OCI-LY7 (cell line): ENCODE measurements at regions not wholly inside any gene's neighbourhood (a gene's known extent, or its start where the extent isn't known, plus 50 kb on each side); places are given as distances from the start of the nearest gene placed in this dataset.

Experiments
- BruUV-seq: library from RNA; stranded (reverse); fragments of 400-500 nt; replicated peaks from 2 replicates; lab custom pipeline; 2021; lab: Mats Ljungman, UMichigan
- CTCF ChIA-PET: fragments of 300-600 bp; sonication (Branson Sonifier 250); formaldehyde crosslinking; loops from one replicate; lab custom pipeline; 2022; ENCODE audit warnings: antibody characterized with exemption; ENCODE audit not compliant: unreplicated experiment; lab: Charles Lee
- POLR2A ChIA-PET: fragments of 300-600 bp; sonication (Branson Sonifier 250); formaldehyde crosslinking; loops from one replicate; lab custom pipeline; 2022; ENCODE audit warnings: antibody characterized with exemption; lab: Charles Lee
- DNase-seq: peaks from one replicate; pipeline ENCODE4 v3.0.0-alpha.2; 2015; ENCODE audit warnings: low spot score
- H2AFZ ChIP-seq: fragments of 200-600 bp; sonication (generic), shearing (Covaris generic); 2 replicates; pipeline ENCODE4 v1.6.1; 2014; ENCODE audit warnings: mild to moderate bottlenecking, antibody characterized with exemption, low read length, moderate library complexity
- H3K27ac ChIP-seq: fragments of 200-600 bp; sonication (generic); 2 replicates; pipeline ENCODE4 v1.5.1; 2014; ENCODE audit warnings: mixed run types, low read depth, mild to moderate bottlenecking, moderate library complexity, low read length, inconsistent platforms; ENCODE audit not compliant: poor library complexity, severe bottlenecking
- H3K36me3 ChIP-seq: fragments of 200-600 bp; sonication (generic); 2 replicates; pipeline ENCODE4 v1.6.1; 2014; ENCODE audit warnings: mild to moderate bottlenecking, antibody characterized with exemption, low read length, moderate library complexity, mixed read lengths; ENCODE audit not compliant: insufficient read depth
- H3K4me1 ChIP-seq: fragments of 200-600 bp; sonication (generic); 2 replicates; pipeline ENCODE4 v1.5.1; 2014; ENCODE audit warnings: mild to moderate bottlenecking, low read length; ENCODE audit not compliant: insufficient read depth, poor library complexity, severe bottlenecking
- H3K4me2 ChIP-seq: fragments of 200-600 bp; sonication (generic); 2 replicates; pipeline ENCODE4 v1.6.1; 2014; ENCODE audit warnings: mild to moderate bottlenecking, low read length
- H3K4me3 ChIP-seq: fragments of 200-600 bp; sonication (generic); 2 replicates; pipeline ENCODE4 v1.5.1; 2014; ENCODE audit warnings: mild to moderate bottlenecking, low read depth, low read length; ENCODE audit not compliant: poor library complexity, severe bottlenecking
- H3K79me2 ChIP-seq: fragments of 200-600 bp; sonication (generic); 2 replicates; pipeline ENCODE4 v1.6.1; 2016; ENCODE audit warnings: low read depth, mild to moderate bottlenecking, low read length, moderate library complexity, mixed read lengths; ENCODE audit not compliant: insufficient read depth
- H3K9me2 ChIP-seq: fragments of 200-600 bp; sonication (generic); 2 replicates; pipeline ENCODE4 v1.6.1; 2016; ENCODE audit warnings: mild to moderate bottlenecking, low read length, mixed read lengths; ENCODE audit not compliant: insufficient read depth
- H3K9me3 ChIP-seq: fragments of 200-600 bp; sonication (generic); 2 replicates; pipeline ENCODE4 v1.6.1; 2014; ENCODE audit warnings: mild to moderate bottlenecking, mixed run types, low read length, mixed read lengths
- H4K20me1 ChIP-seq: fragments of 200-600 bp; sonication (generic); 2 replicates; pipeline ENCODE4 v1.6.1; 2014; ENCODE audit warnings: mild to moderate bottlenecking, antibody characterized with exemption, low read length, moderate library complexity, mixed read lengths; ENCODE audit not compliant: insufficient read depth
- EZH2phosphoT487 ChIP-seq: fragments of 200-600 bp; sonication (generic); IDR thresholded peaks from 2 replicates; pipeline ENCODE4 v1.6.1; 2018; ENCODE audit warnings: low read depth, borderline replicate concordance, mild to moderate bottlenecking, mixed run types, antibody characterized with exemption, low read length, moderate library complexity, mixed read lengths
- intact Hi-C: fragments of 100-400 bp; cut with micrococcal nuclease; formaldehyde crosslinking; loops from one replicate; pipeline ENCODE4 v1.10.0; 2022; ENCODE audit not compliant: unreplicated experiment
- TF ChIP-seq, protein P1 (sequence below): fragments of 200-600 bp; sonication (generic); conservative IDR thresholded peaks from 2 replicates; pipeline ENCODE4 v1.5.1; 2014; ENCODE audit warnings: mild to moderate bottlenecking, antibody characterized with exemption, low read length, moderate library complexity, mixed read lengths

DNA sequence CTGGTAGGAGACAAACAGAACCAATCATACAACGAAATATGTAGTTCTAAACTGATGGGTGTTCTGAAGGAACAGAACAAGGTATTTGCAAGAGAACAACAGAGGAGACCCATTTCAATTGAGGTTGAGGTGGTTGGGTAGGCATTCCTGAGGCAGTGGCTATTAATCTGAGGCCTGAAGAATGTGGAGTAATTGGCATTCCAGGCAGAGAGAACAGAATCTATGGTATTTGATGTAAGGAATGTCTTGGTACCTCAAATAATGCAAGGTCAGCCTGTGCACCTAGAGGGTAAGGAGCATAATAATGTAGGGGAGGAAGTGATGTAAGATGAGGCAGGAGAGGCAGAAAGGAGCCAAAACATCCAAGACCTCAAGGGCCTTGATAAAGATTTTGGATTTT, 109.5 kb upstream of the TEX13C start:
- Histone ChIP-seq H3K27ac (no peak overlapping the region), H3K79me2 (no peaks in the 10 kb centered on the region), H4K20me1 (no peaks in the 10 kb centered on the region), H3K4me1 (no peaks in the 10 kb centered on the region), H3K9me3 (no peaks in the 10 kb centered on the region), H3K4me3 (no peak overlapping the region), H2AFZ (no peak overlapping the region), H3K4me2 (no peak overlapping the region), H3K9me2 (no peaks in the 10 kb centered on the region), H3K36me3 (no peaks in the 10 kb centered on the region)
- TF ChIP-seq EZH2phosphoT487 = no peak
- POLR2A ChIA-PET = no interaction called here
- intact Hi-C loops = no loop called here
- DNase-seq = no peak
- CTCF ChIA-PET = no interaction called here
- BruUV-seq = no TSS peak

DNA sequence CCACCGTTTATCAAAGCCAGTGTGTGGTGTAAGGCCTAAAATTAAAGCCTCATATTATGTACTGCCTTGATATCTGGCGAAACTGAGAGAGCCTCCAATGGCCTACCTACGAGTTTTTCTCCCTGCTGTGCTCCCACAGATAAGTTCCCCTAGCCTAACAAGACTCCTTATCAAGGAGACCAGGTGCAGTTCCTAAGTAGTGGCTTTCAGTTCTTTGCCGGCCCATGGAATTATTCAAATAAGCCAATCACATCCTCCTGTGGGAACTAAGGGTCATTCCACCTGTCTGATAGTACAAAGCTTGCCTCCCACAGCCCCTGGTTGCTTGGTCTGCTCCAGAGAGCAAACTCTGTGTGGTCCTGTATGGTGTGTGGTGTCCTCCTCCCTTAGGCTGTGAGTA, 99.8 kb upstream of the TEX13C start:
- no peaks in the 10 kb centered on the region for H3K79me2 ChIP-seq
- no peaks in the 10 kb centered on the region for H3K4me1 ChIP-seq
- no TSS peak for BruUV-seq
- TF ChIP-seq EZH2phosphoT487 = no peak
- TF ChIP-seq, protein P1, sequence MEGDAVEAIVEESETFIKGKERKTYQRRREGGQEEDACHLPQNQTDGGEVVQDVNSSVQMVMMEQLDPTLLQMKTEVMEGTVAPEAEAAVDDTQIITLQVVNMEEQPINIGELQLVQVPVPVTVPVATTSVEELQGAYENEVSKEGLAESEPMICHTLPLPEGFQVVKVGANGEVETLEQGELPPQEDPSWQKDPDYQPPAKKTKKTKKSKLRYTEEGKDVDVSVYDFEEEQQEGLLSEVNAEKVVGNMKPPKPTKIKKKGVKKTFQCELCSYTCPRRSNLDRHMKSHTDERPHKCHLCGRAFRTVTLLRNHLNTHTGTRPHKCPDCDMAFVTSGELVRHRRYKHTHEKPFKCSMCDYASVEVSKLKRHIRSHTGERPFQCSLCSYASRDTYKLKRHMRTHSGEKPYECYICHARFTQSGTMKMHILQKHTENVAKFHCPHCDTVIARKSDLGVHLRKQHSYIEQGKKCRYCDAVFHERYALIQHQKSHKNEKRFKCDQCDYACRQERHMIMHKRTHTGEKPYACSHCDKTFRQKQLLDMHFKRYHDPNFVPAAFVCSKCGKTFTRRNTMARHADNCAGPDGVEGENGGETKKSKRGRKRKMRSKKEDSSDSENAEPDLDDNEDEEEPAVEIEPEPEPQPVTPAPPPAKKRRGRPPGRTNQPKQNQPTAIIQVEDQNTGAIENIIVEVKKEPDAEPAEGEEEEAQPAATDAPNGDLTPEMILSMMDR = no peak
- H4K20me1 ChIP-seq = no peaks in the 10 kb centered on the region
- intact Hi-C loops = no loop called here
- H3K4me2 ChIP-seq = no peak overlapping the region
- H3K27ac ChIP-seq = no peak overlapping the region
- ChIA-PET CTCF (no interaction called here), POLR2A (no interaction called here)
- no peaks in the 10 kb centered on the region for H3K9me3 ChIP-seq
- H3K36me3 ChIP-seq = no peaks in the 10 kb centered on the region
- H2AFZ ChIP-seq = no peak overlapping the region
- H3K4me3 ChIP-seq = no peak overlapping the region
- DNase-seq = no peak
- no peaks in the 10 kb centered on the region for H3K9me2 ChIP-seq

DNA sequence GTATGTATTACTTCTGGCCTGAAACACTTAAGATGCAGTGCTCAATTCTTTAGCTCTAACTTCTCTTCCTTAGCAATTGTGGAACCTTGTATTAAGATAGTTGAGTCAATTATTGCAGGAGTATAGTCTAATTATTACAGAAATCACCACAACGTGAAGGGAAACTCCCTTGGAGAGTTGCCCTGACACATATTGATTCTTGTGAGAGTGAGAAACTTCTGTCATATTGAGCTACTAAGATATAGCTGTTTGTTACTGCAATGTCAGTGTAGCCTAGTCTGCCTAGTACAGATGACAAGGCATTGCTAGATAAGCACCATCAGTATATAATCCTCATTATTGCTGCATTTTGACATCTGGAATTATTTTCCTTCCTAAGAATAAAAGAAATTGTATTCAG, 82.7 kb upstream of the TEX13C start:
- BruUV-seq = no TSS peak
- no peak overlapping the region for H3K27ac ChIP-seq
- CTCF ChIA-PET = no interaction called here

More for the DNA sequence above, 82.7 kb upstream of the TEX13C start:
- Histone ChIP-seq H3K4me2 (no peak overlapping the region), H2AFZ (no peak overlapping the region), H3K36me3 (no peaks in the 10 kb centered on the region), H3K9me2 (no peaks in the 10 kb centered on the region), H3K4me1 (no peaks in the 10 kb centered on the region), H4K20me1 (no peaks in the 10 kb centered on the region), H3K79me2 (no peaks in the 10 kb centered on the region), H3K4me3 (no peak overlapping the region), H3K9me3 (no peaks in the 10 kb centered on the region)
- intact Hi-C loops = no loop called here
- POLR2A ChIA-PET = no interaction called here
- DNase-seq = no peak
- TF ChIP-seq, protein P1 = no peak
